Activated CD8-positive, alpha-beta memory T cell treated with anti-CD3 and anti-CD28 coated beads for 24 hours (primary cell): ENCODE measurements at regions not wholly inside any gene's neighbourhood (a gene's known extent, or its start where the extent isn't known, plus 50 kb on each side); places are given as distances from the start of the nearest gene placed in this dataset.
"Not testable (repeated sequence)": the region's sequence is repeated elsewhere in the genome, so short reads cannot be mapped to it uniquely, and the experiment has no call there.

Source experiments
- DNase-seq: peaks from one replicate; pipeline ENCODE4 v3.0.0-alpha.2; 2020

- DNase-seq = no peak
Measured at GRCh38 chr9:81424431-81424830, 264.9 kb downstream of the TLE1 start.

- DNase-seq = no peak
Measured at GRCh38 chr9:81423589-81424326, 265.6 kb downstream of the TLE1 start.

- not testable (repeated sequence) for DNase-seq
Measured at GRCh38 chr9:81421090-81421489, 268.3 kb downstream of the TLE1 start.

- DNase-seq = no peak
Measured at GRCh38 chr9:81420024-81420423, 269.3 kb downstream of the TLE1 start.

- DNase-seq = no peak
Measured at GRCh38 chr9:81417941-81418340, 271.4 kb downstream of the TLE1 start.

- no peak for DNase-seq
Measured at GRCh38 chr9:81417299-81417675, 272.1 kb downstream of the TLE1 start.

- DNase-seq = no peak
Measured at GRCh38 chr9:81416476-81417298, 272.7 kb downstream of the TLE1 start.

GRCh38 chr9:81414836-81415235 is 274.5 kb downstream of the TLE1 start:
- no peak for DNase-seq

- no peak for DNase-seq
Measured at GRCh38 chr9:81411961-81412360, 277.4 kb downstream of the TLE1 start.

- DNase-seq = no peak
Measured at GRCh38 chr9:81410201-81410600, 279.1 kb downstream of the TLE1 start.

GRCh38 chr9:81408951-81409350 is 280.4 kb downstream of the TLE1 start:
- DNase-seq = no peak

GRCh38 chr9:81404931-81405598 is 284.3 kb downstream of the TLE1 start:
- DNase-seq = no peak

GRCh38 chr9:81397481-81398381 is 291.6 kb downstream of the TLE1 start:
- DNase-seq = no peak

- no peak for DNase-seq
Measured at GRCh38 chr9:81396528-81396927, 292.8 kb downstream of the TLE1 start.

GRCh38 chr9:81395676-81396054 is 293.7 kb downstream of the TLE1 start:
- DNase-seq = no peak

- no peak for DNase-seq
Measured at GRCh38 chr9:81394881-81395675, 294.3 kb downstream of the TLE1 start.

- no peak for DNase-seq
Measured at GRCh38 chr9:81393985-81394811, 295.1 kb downstream of the TLE1 start.

- no peak for DNase-seq
Measured at GRCh38 chr9:81391457-81391825, 297.9 kb downstream of the TLE1 start.

GRCh38 chr9:81390792-81391456 is 298.4 kb downstream of the TLE1 start:
- no peak for DNase-seq

GRCh38 chr9:81389569-81389993 is 299.8 kb downstream of the TLE1 start:
- DNase-seq = no peak
